WI38 (cell line): ENCODE measurements at regions not wholly inside any gene's neighbourhood (a gene's known extent, or its start where the extent isn't known, plus 50 kb on each side); places are given as distances from the start of the nearest gene placed in this dataset.
A peak's percentile ranks its signal among the peaks of the same experiment; 100 is the strongest.
"Not testable (repeated sequence)": the region's sequence is repeated elsewhere in the genome, so short reads cannot be mapped to it uniquely, and the experiment has no call there.

Source experiments
- H3K4me3 ChIP-seq: 2 replicates; pipeline ENCODE4 v1.5.1; 2011; ENCODE audit warnings: low read depth, mild to moderate bottlenecking, control low read depth, low read length
- TF ChIP-seq, protein P1 (sequence below): IDR thresholded peaks from 2 replicates; pipeline ENCODE4 v1.5.1; 2012; ENCODE audit warnings: low read depth, mild to moderate bottlenecking, control low read depth, low read length

DNA sequence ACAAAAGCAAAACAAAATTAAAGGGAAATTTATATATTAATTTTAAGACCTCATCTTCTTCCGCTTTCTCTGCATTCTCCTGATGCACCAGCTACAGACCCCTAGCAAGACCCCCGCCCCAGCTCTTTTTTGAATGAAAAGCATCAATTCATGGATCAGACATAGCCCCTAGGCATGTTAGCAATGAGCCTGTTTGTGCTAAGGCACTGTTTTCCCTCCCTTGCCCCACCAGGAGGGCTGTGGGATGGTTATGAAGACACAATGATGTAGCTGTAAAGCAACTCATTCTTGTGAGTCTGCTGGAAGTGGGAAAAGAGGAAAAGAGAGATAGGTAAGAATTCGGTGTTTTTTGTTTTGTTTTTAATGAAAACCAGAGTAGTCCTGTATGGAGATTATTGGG is 88.5 kb upstream of the ZBTB18 start:
- no peak overlapping the region for H3K4me3 ChIP-seq

DNA sequence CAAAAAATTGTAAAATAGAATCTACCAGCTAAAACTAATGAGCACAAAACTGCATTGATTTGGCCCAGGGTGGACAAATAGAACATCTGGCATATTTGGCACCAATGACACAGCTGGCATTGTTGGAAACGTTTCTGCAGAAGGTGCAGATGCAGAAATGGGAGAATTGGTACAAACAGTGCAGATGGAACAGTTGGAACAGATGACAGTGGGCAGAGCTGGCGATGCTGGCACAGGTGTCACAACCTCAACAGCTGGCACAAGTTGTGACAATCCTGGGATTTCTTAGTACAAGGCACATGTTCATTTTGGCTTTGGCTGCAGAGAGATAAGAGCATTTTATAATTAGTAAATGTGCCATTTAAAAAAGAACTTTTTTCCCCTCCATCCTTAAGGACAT is 91.1 kb upstream of the ZBTB18 start:
- no peak overlapping the region for H3K4me3 ChIP-seq
- TF ChIP-seq, protein P1, sequence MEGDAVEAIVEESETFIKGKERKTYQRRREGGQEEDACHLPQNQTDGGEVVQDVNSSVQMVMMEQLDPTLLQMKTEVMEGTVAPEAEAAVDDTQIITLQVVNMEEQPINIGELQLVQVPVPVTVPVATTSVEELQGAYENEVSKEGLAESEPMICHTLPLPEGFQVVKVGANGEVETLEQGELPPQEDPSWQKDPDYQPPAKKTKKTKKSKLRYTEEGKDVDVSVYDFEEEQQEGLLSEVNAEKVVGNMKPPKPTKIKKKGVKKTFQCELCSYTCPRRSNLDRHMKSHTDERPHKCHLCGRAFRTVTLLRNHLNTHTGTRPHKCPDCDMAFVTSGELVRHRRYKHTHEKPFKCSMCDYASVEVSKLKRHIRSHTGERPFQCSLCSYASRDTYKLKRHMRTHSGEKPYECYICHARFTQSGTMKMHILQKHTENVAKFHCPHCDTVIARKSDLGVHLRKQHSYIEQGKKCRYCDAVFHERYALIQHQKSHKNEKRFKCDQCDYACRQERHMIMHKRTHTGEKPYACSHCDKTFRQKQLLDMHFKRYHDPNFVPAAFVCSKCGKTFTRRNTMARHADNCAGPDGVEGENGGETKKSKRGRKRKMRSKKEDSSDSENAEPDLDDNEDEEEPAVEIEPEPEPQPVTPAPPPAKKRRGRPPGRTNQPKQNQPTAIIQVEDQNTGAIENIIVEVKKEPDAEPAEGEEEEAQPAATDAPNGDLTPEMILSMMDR = no peak

More for the DNA sequence above, 88.5 kb upstream of the ZBTB18 start:
- TF ChIP-seq, protein P1 = no peak

DNA sequence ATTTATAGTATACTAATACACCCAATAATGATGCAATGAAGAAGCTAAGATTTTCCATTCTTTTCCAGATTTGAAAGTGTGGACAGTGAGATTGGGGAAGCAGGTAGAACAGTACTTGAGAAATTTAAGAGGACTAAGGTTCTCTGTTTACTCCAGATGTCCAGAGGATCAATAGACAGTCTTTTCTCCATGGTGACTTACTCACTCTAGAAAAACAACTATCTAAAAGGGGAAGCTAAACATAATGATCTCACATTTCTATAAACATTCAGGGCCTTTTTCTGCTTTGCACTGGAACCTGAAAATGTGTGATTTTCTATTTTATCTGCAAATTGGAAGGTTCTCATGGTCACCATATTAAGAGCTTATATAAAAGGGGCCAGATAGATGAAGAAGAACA is 93.9 kb upstream of the ZBTB18 start:
- H3K4me3 ChIP-seq = no peak overlapping the region
- TF ChIP-seq, protein P1 = no peak

DNA sequence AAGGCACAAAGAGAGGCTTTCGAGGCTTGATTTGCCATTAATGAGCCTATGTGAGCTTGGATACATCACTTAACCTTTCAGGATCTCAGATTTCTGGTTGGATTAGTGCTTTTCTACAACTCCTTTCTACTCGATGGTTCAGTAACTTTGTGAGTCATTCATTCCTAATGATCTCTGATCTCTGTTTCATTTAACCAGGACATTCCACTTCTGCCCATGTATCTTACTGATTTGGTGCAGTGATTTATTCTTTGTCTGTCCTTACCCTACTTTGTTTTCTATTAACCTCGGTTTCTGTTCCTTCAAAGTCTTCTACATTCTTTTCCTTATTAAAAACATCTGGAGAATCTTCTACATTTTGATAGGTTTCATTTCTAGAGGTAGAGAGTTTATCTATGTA is 94.6 kb upstream of the ZBTB18 start:
- no peak overlapping the region for H3K4me3 ChIP-seq
- TF ChIP-seq, protein P1 = no peak

DNA sequence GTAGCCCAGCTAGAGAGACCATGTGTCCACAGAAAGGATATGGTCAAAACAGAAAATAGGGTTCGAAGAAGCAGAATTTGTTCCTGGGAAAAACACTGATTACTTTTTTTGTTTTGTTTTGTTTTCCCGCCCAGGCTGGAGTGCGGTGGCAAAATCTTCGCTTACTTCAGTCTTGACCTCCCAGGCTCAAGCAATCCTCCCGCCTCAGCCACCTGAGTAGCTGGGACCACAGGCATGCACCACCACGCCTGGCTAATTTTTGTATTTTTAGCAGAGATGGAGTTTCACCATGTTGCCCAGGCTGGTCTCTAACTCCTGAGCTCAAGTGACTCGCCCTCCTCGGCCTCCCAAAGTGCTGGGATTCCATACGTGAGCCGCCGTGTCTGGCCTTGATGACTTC is 99.9 kb upstream of the ZBTB18 start:
- H3K4me3 ChIP-seq = not testable (repeated sequence)

DNA sequence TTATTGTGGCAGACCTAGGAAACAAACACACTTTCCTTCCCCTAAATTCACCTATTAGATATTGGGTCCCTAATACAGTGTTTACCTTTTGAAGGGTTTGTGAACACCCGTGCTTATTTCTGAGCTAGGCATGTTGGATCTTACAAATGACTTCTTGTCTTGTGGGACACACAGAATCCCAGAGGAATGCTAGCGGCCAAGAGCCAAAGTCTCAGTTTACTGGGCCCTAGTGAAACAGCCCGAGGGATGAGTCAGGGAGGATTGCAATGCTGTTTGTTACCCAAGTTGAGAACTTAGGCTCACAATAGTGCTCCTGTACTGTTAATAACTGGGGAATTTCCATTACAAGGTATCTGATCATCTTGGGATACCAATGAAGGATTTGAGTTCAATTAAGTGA is 100.1 kb upstream of the AKT3 start:
- TF ChIP-seq, protein P1 = no peak
- H3K4me3 ChIP-seq = no peak overlapping the region

DNA sequence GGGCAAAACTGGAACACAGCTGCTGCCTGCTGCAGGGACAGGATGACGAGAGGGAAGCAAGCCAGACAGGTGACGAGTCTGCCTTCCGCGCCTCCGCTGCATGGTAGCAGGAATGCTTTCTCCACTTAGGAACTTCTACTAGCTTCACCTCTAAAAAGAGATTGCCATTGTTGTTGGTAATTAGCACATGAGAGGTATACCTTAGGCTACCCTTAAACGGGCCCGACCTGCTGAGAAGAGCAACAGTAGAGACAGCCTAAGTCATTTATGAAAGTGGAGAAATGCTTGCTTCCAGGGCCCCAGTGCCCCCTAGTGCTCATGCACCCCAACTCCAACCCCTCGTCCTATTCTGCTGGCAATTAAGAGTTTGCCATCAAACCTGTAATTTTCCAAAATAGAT is 96.9 kb upstream of the AKT3 start:
- no peak overlapping the region for H3K4me3 ChIP-seq
- TF ChIP-seq, protein P1 = 0 out of 2 replicates have a peak, but pooled peaks have one; percentile 30

DNA sequence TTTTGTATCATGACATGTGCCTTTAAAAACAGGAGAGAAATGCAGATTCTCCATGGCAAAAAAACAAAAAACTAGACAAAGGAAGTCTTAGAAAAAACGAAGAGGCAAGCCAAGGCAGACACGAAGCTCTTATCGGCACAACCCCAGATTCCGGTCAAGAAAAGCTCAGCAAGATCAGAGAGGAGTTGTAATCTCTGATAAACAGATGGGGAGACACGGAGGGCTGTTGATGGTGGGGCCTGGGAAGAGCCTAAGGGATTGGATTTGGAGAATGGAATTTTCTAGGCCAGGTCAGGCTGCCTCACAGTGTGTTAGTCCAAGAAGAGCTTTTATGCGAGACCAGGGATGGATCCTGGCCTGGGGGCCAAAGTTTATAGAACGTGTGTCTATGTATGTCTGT is 96.2 kb upstream of the AKT3 start:
- H3K4me3 ChIP-seq = no peak overlapping the region
- TF ChIP-seq, protein P1 = no peak
